HUES48 (cell line): ENCODE measurements at regions not wholly inside any gene's neighbourhood (a gene's known extent, or its start where the extent isn't known, plus 50 kb on each side); places are given as distances from the start of the nearest gene placed in this dataset.

Source experiments
- H3K27ac ChIP-seq: one replicate; pipeline ENCODE4 v1.7.0; 2013; ENCODE audit warnings: low read depth, low read length, inconsistent platforms
- H3K27me3 ChIP-seq: 2 replicates; pipeline ENCODE4 v1.6.1; 2013; ENCODE audit warnings: mild to moderate bottlenecking, low read length; ENCODE audit not compliant: control insufficient read depth, insufficient read depth
- H3K36me3 ChIP-seq: 2 replicates; pipeline ENCODE4 v1.6.1; 2013; ENCODE audit warnings: low read length; ENCODE audit not compliant: control insufficient read depth, insufficient read depth
- H3K4me1 ChIP-seq: 2 replicates; pipeline ENCODE4 v1.6.1; 2013; ENCODE audit warnings: mild to moderate bottlenecking, low read length; ENCODE audit not compliant: control insufficient read depth, insufficient read depth
- H3K4me3 ChIP-seq: 2 replicates; pipeline ENCODE4 v1.5.1; 2013; ENCODE audit warnings: mild to moderate bottlenecking, low read depth, low read length
- H3K9ac ChIP-seq: 2 replicates; pipeline ENCODE4 v1.6.1; 2013; ENCODE audit warnings: mild to moderate bottlenecking, low read depth, low read length, moderate library complexity
- H3K9me3 ChIP-seq: 2 replicates; pipeline ENCODE4 v1.6.1; 2013; ENCODE audit warnings: low read length; ENCODE audit not compliant: control insufficient read depth, insufficient read depth

GRCh38 chr21:15151385-15152103 is 86.7 kb upstream of the NRIP1 start:
- H3K27me3 ChIP-seq: no peaks in the 10 kb centered on the region
- no peak overlapping the region for H3K27ac ChIP-seq
- no peak overlapping the region for H3K4me3 ChIP-seq
- no peak overlapping the region for H3K9ac ChIP-seq
- H3K9me3 ChIP-seq: no peaks in the 10 kb centered on the region
- H3K4me1 ChIP-seq: no peaks in the 10 kb centered on the region
- no peaks in the 10 kb centered on the region for H3K36me3 ChIP-seq

GRCh38 chr21:15152591-15152990 is 87.8 kb upstream of the NRIP1 start:
- Histone ChIP-seq H3K36me3 (no peaks in the 10 kb centered on the region), H3K27me3 (no peaks in the 10 kb centered on the region), H3K9ac (no peak overlapping the region), H3K4me3 (no peak overlapping the region), H3K27ac (no peak overlapping the region), H3K4me1 (no peaks in the 10 kb centered on the region), H3K9me3 (no peaks in the 10 kb centered on the region)

- Histone ChIP-seq H3K4me3 (no peak overlapping the region), H3K9ac (no peak overlapping the region), H3K9me3 (no peaks in the 10 kb centered on the region), H3K36me3 (no peaks in the 10 kb centered on the region), H3K27me3 (no peaks in the 10 kb centered on the region), H3K27ac (no peak overlapping the region), H3K4me1 (no peaks in the 10 kb centered on the region)
These were observed 94.7 kb upstream of the NRIP1 start for GRCh38 chr21:15159382-15160020.

- Histone ChIP-seq H3K36me3 (no peaks in the 10 kb centered on the region), H3K27me3 (no peaks in the 10 kb centered on the region), H3K9ac (no peak overlapping the region)
These were observed 95.3 kb upstream of the NRIP1 start for GRCh38 chr21:15160136-15160535.

GRCh38 chr21:15162921-15163320 is 98.1 kb upstream of the NRIP1 start:
- Histone ChIP-seq H3K9ac (no peak overlapping the region), H3K4me1 (no peaks in the 10 kb centered on the region), H3K9me3 (no peaks in the 10 kb centered on the region), H3K36me3 (no peaks in the 10 kb centered on the region), H3K4me3 (no peak overlapping the region), H3K27ac (no peak overlapping the region), H3K27me3 (no peaks in the 10 kb centered on the region)

More at GRCh38 chr21:15160136-15160535, 95.3 kb upstream of the NRIP1 start:
- no peak overlapping the region for H3K4me3 ChIP-seq
- H3K9me3 ChIP-seq: no peaks in the 10 kb centered on the region
- H3K27ac ChIP-seq: no peak overlapping the region
- no peaks in the 10 kb centered on the region for H3K4me1 ChIP-seq

GRCh38 chr21:15164273-15164672 is 99.5 kb upstream of the NRIP1 start:
- no peaks in the 10 kb centered on the region for H3K36me3 ChIP-seq
- no peaks in the 10 kb centered on the region for H3K9me3 ChIP-seq
- no peaks in the 10 kb centered on the region for H3K4me1 ChIP-seq
- H3K4me3 ChIP-seq: no peak overlapping the region
- no peak overlapping the region for H3K9ac ChIP-seq
- H3K27me3 ChIP-seq: no peaks in the 10 kb centered on the region
- H3K27ac ChIP-seq: no peak overlapping the region

GRCh38 chr21:15164678-15165303 is 100.0 kb upstream of the NRIP1 start:
- H3K27ac ChIP-seq: no peak overlapping the region
- no peak overlapping the region for H3K9ac ChIP-seq
- H3K36me3 ChIP-seq: no peaks in the 10 kb centered on the region

GRCh38 chr21:15170614-15171013 is 105.8 kb upstream of the NRIP1 start:
- Histone ChIP-seq H3K36me3 (no peaks in the 10 kb centered on the region), H3K27me3 (no peaks in the 10 kb centered on the region), H3K4me3 (no peak overlapping the region), H3K4me1 (no peaks in the 10 kb centered on the region), H3K9me3 (no peaks in the 10 kb centered on the region), H3K27ac (no peak overlapping the region), H3K9ac (no peak overlapping the region)

More at GRCh38 chr21:15164678-15165303, 100.0 kb upstream of the NRIP1 start:
- Histone ChIP-seq H3K4me1 (no peaks in the 10 kb centered on the region), H3K4me3 (no peak overlapping the region), H3K9me3 (no peaks in the 10 kb centered on the region), H3K27me3 (no peaks in the 10 kb centered on the region)

- Histone ChIP-seq H3K4me1 (no peaks in the 10 kb centered on the region), H3K27ac (no peak overlapping the region), H3K27me3 (no peaks in the 10 kb centered on the region), H3K9ac (no peak overlapping the region), H3K36me3 (no peaks in the 10 kb centered on the region), H3K4me3 (no peak overlapping the region), H3K9me3 (no peaks in the 10 kb centered on the region)
These were observed 106.7 kb upstream of the NRIP1 start for GRCh38 chr21:15171546-15171945.

- Histone ChIP-seq H3K4me1 (no peaks in the 10 kb centered on the region), H3K27ac (no peak overlapping the region), H3K9me3 (no peaks in the 10 kb centered on the region), H3K4me3 (no peak overlapping the region), H3K36me3 (no peaks in the 10 kb centered on the region), H3K27me3 (no peaks in the 10 kb centered on the region), H3K9ac (no peak overlapping the region)
These were observed 108.2 kb upstream of the NRIP1 start for GRCh38 chr21:15172963-15173362.

- H3K9ac ChIP-seq: no peak overlapping the region
- H3K27me3 ChIP-seq: no peaks in the 10 kb centered on the region
- H3K4me3 ChIP-seq: no peak overlapping the region
- H3K4me1 ChIP-seq: no peaks in the 10 kb centered on the region
- no peak overlapping the region for H3K27ac ChIP-seq
- no peaks in the 10 kb centered on the region for H3K9me3 ChIP-seq
- H3K36me3 ChIP-seq: no peaks in the 10 kb centered on the region
These were observed 110.1 kb upstream of the NRIP1 start for GRCh38 chr21:15174923-15175322.
